Naive B cell (primary cell): ENCODE measurements at regions not wholly inside any gene's neighbourhood (a gene's known extent, or its start where the extent isn't known, plus 50 kb on each side); places are given as distances from the start of the nearest gene placed in this dataset.

Experiments
- ATAC-seq, 2 donors: fragments of 150-1000 bp; cut with Tn5 transposase; 2 replicates each; pipeline ENCODE4 v1.10.0; 2021; ENCODE audit warnings: low read depth in 2 of 2, mild to moderate bottlenecking in 2 of 2, moderate library complexity in 2 of 2
- DNase-seq: peaks from one replicate; pipeline ENCODE4 v3.0.0; 2022
- H3K27ac Mint-ChIP-seq, 6 donors: one replicate each; pipeline ENCODE4 v1.8.0; 2020 to 2022; ENCODE audit warnings: mild to moderate bottlenecking in 6 of 6, mixed read lengths in 6 of 6, moderate library complexity in 5 of 6, inconsistent platforms in 2 of 6
- H3K27me3 Mint-ChIP-seq, 3 donors: one replicate each; pipeline ENCODE4 v1.8.0; 2021 to 2022; ENCODE audit warnings: mixed read lengths in 3 of 3, mild to moderate bottlenecking in 1 of 3
- H3K36me3 Mint-ChIP-seq, 2 donors: one replicate each; pipeline ENCODE4 v1.8.0; 2020 to 2022; ENCODE audit warnings: mixed read lengths in 2 of 2, inconsistent platforms in 1 of 2, mild to moderate bottlenecking in 1 of 2
- H3K4me1 Mint-ChIP-seq, 3 donors: one replicate each; pipeline ENCODE4 v1.8.0; 2020 to 2022; ENCODE audit warnings: mixed read lengths in 3 of 3, inconsistent platforms in 1 of 3, mild to moderate bottlenecking in 1 of 3, moderate library complexity in 1 of 3
- H3K4me3 Mint-ChIP-seq, 8 donors: one replicate each; pipeline ENCODE4 v1.8.0; 2020 to 2022; ENCODE audit warnings: mild to moderate bottlenecking in 8 of 8, mixed read lengths in 8 of 8, moderate library complexity in 8 of 8, inconsistent platforms in 2 of 8
- H3K9me3 Mint-ChIP-seq, 7 donors: one replicate each; pipeline ENCODE4 v1.8.0; 2020 to 2022; ENCODE audit warnings: mixed read lengths in 7 of 7, mild to moderate bottlenecking in 5 of 7, inconsistent platforms in 2 of 7, moderate library complexity in 1 of 7

- H3K27ac Mint-ChIP-seq = peak overlapping the region in 2 of 6 donors; percentile 89 to 93
- peaks cover 0 to 4% (median 0%) of the 10 kb centered on the region in 7 donors for H3K9me3 Mint-ChIP-seq
- H3K4me1 Mint-ChIP-seq = peaks cover 34 to 40% (median 37%) of the 10 kb centered on the region in 3 donors
- H3K36me3 Mint-ChIP-seq = no peaks in the 10 kb centered on the region
- no peaks in the 10 kb centered on the region for H3K27me3 Mint-ChIP-seq
- ATAC-seq (no peak), DNase-seq (no peak)
- H3K4me3 Mint-ChIP-seq = no peak overlapping the region
These were observed 204.9 kb upstream of the JUN start for GRCh38 chr1:58988752-58989151.

GRCh38 chr1:58989845-58990244 lies 206.0 kb upstream of the JUN start:
- Mint-ChIP-seq H3K9me3 (peaks cover 0 to 4% (median 0%) of the 10 kb centered on the region in 7 donors), H3K4me3 (no peak overlapping the region)
- no peak for ATAC-seq

GRCh38 chr1:58991305-58991704 lies 207.5 kb upstream of the JUN start:
- H3K9me3 Mint-ChIP-seq = peaks cover 0 to 4% (median 0%) of the 10 kb centered on the region in 7 donors
- peak in 1 of 2 donors; percentile 20 for ATAC-seq
- H3K4me3 Mint-ChIP-seq = peak overlapping the region in 4 of 8 donors; percentile 1 to 75 (median 12)
- no peak for DNase-seq
- H3K27me3 Mint-ChIP-seq = no peaks in the 10 kb centered on the region
- H3K4me1 Mint-ChIP-seq = peaks cover 32 to 40% (median 38%) of the 10 kb centered on the region in 3 donors
- no peaks in the 10 kb centered on the region for H3K36me3 Mint-ChIP-seq
- peak overlapping the region in 1 of 6 donors; percentile 53 for H3K27ac Mint-ChIP-seq

More at GRCh38 chr1:58989845-58990244, 206.0 kb upstream of the JUN start:
- Mint-ChIP-seq H3K27me3 (no peaks in the 10 kb centered on the region), H3K4me1 (peaks cover 34 to 40% (median 37%) of the 10 kb centered on the region in 3 donors), H3K27ac (no peak overlapping the region), H3K36me3 (no peaks in the 10 kb centered on the region)
- no peak for DNase-seq

- ATAC-seq = no peak
- Mint-ChIP-seq H3K36me3 (no peaks in the 10 kb centered on the region), H3K4me1 (peaks cover 27 to 35% (median 28%) of the 10 kb centered on the region in 3 donors), H3K9me3 (peaks cover 0 to 4% (median 0%) of the 10 kb centered on the region in 7 donors), H3K27me3 (no peaks in the 10 kb centered on the region), H3K4me3 (no peak overlapping the region), H3K27ac (no peak overlapping the region)
- no peak for DNase-seq
These were observed 208.8 kb upstream of the JUN start for GRCh38 chr1:58992643-58993042.

- no peak for DNase-seq
These were observed 209.6 kb upstream of the JUN start for GRCh38 chr1:58993403-58993802.

GRCh38 chr1:58994664-58995063 lies 210.8 kb upstream of the JUN start:
- H3K36me3 Mint-ChIP-seq = no peaks in the 10 kb centered on the region
- no peak for ATAC-seq
- no peaks in the 10 kb centered on the region for H3K27me3 Mint-ChIP-seq
- no peak overlapping the region for H3K27ac Mint-ChIP-seq
- peaks cover 0 to 1% (median 0%) of the 10 kb centered on the region in 7 donors for H3K9me3 Mint-ChIP-seq
- H3K4me1 Mint-ChIP-seq = peaks cover 20 to 29% (median 23%) of the 10 kb centered on the region in 3 donors
- DNase-seq = no peak
- H3K4me3 Mint-ChIP-seq = no peak overlapping the region

More at GRCh38 chr1:58993403-58993802, 209.6 kb upstream of the JUN start:
- H3K27me3 Mint-ChIP-seq = no peaks in the 10 kb centered on the region
- peak overlapping the region in 1 of 6 donors; percentile 72 for H3K27ac Mint-ChIP-seq
- no peaks in the 10 kb centered on the region for H3K36me3 Mint-ChIP-seq
- no peak overlapping the region for H3K4me3 Mint-ChIP-seq
- H3K4me1 Mint-ChIP-seq = peaks cover 20 to 27% (median 22%) of the 10 kb centered on the region in 3 donors
- no peak for ATAC-seq
- H3K9me3 Mint-ChIP-seq = peaks cover 0 to 4% (median 0%) of the 10 kb centered on the region in 7 donors

- DNase-seq (no peak), ATAC-seq (no peak)
- H3K36me3 Mint-ChIP-seq = no peaks in the 10 kb centered on the region
- H3K4me3 Mint-ChIP-seq = no peak overlapping the region
- peaks cover 15 to 31% (median 18%) of the 10 kb centered on the region in 3 donors for H3K4me1 Mint-ChIP-seq
- no peaks in the 10 kb centered on the region for H3K27me3 Mint-ChIP-seq
- peak overlapping the region in 1 of 6 donors; percentile 69 for H3K27ac Mint-ChIP-seq
- H3K9me3 Mint-ChIP-seq = peaks cover 0 to 1% (median 0%) of the 10 kb centered on the region in 7 donors
These were observed 212.7 kb upstream of the JUN start for GRCh38 chr1:58996341-58997059.

GRCh38 chr1:58997060-58997411 lies 213.2 kb upstream of the JUN start:
- DNase-seq (no peak), ATAC-seq (no peak)
- Mint-ChIP-seq H3K4me1 (peaks cover 13 to 28% (median 16%) of the 10 kb centered on the region in 3 donors), H3K9me3 (peaks cover 0 to 1% (median 0%) of the 10 kb centered on the region in 7 donors), H3K27me3 (no peaks in the 10 kb centered on the region), H3K27ac (peak overlapping the region in 1 of 6 donors; percentile 47), H3K4me3 (no peak overlapping the region), H3K36me3 (no peaks in the 10 kb centered on the region)

GRCh38 chr1:58997637-58998036 lies 213.8 kb upstream of the JUN start:
- DNase-seq (no peak), ATAC-seq (no peak)
- Mint-ChIP-seq H3K4me1 (peaks cover 13 to 28% (median 16%) of the 10 kb centered on the region in 3 donors), H3K27me3 (no peaks in the 10 kb centered on the region), H3K36me3 (no peaks in the 10 kb centered on the region), H3K27ac (no peak overlapping the region), H3K4me3 (no peak overlapping the region), H3K9me3 (peaks cover 0 to 1% (median 0%) of the 10 kb centered on the region in 7 donors)

GRCh38 chr1:58999676-59000075 lies 215.8 kb upstream of the JUN start:
- ATAC-seq = no peak
- H3K27ac Mint-ChIP-seq = peak overlapping the region in 1 of 6 donors; percentile 57
- H3K27me3 Mint-ChIP-seq = no peaks in the 10 kb centered on the region
- H3K4me3 Mint-ChIP-seq = no peak overlapping the region
- peaks cover 15 to 25% (median 20%) of the 10 kb centered on the region in 3 donors for H3K4me1 Mint-ChIP-seq
- DNase-seq = no peak
- no peaks in the 10 kb centered on the region for H3K36me3 Mint-ChIP-seq
- H3K9me3 Mint-ChIP-seq = peaks cover 0 to 1% (median 0%) of the 10 kb centered on the region in 7 donors

GRCh38 chr1:59004755-59005154 lies 220.9 kb upstream of the JUN start:
- Mint-ChIP-seq H3K27me3 (no peaks in the 10 kb centered on the region), H3K4me3 (peak overlapping the region in 6 of 8 donors; percentile 21 to 82 (median 65)), H3K27ac (peak overlapping the region in 5 of 6 donors; percentile 51 to 94 (median 78)), H3K4me1 (peaks cover 49 to 62% (median 60%) of the 10 kb centered on the region in 3 donors), H3K36me3 (no peaks in the 10 kb centered on the region), H3K9me3 (peaks cover 0 to 1% (median 0%) of the 10 kb centered on the region in 7 donors)
- no peak for ATAC-seq
- no peak for DNase-seq

- peak; percentile 39 to 48 for ATAC-seq
- H3K36me3 Mint-ChIP-seq = no peaks in the 10 kb centered on the region
These were observed 221.8 kb upstream of the JUN start for GRCh38 chr1:59005491-59006288.

GRCh38 chr1:59006289-59006658 lies 222.4 kb upstream of the JUN start:
- peaks cover 51 to 71% (median 61%) of the 10 kb centered on the region in 3 donors for H3K4me1 Mint-ChIP-seq
- no peak for ATAC-seq

More at GRCh38 chr1:59005491-59006288, 221.8 kb upstream of the JUN start:
- H3K27me3 Mint-ChIP-seq = no peaks in the 10 kb centered on the region
- peak overlapping the region; percentile 27 to 94 (median 82) for H3K27ac Mint-ChIP-seq
- DNase-seq = no peak
- H3K4me1 Mint-ChIP-seq = peaks cover 48 to 65% (median 56%) of the 10 kb centered on the region in 3 donors
- H3K9me3 Mint-ChIP-seq = no peaks in the 10 kb centered on the region
- H3K4me3 Mint-ChIP-seq = peak overlapping the region; percentile 34 to 88 (median 75)

More at GRCh38 chr1:59006289-59006658, 222.4 kb upstream of the JUN start:
- no peak for DNase-seq
- no peaks in the 10 kb centered on the region for H3K27me3 Mint-ChIP-seq
- no peaks in the 10 kb centered on the region for H3K36me3 Mint-ChIP-seq
- peak overlapping the region in 5 of 8 donors; percentile 56 to 82 (median 77) for H3K4me3 Mint-ChIP-seq
- H3K27ac Mint-ChIP-seq = peak overlapping the region; percentile 27 to 94 (median 80)
- H3K9me3 Mint-ChIP-seq = no peaks in the 10 kb centered on the region
